HG02970 (cell line): ENCODE measurements at regions not wholly inside any gene's neighbourhood (a gene's known extent, or its start where the extent isn't known, plus 50 kb on each side); places are given as distances from the start of the nearest gene placed in this dataset.

ENCODE experiments used
- ATAC-seq: cut with Tn5 transposase; IDR thresholded peaks from one replicate; pipeline ENCODE4 v1.9.1; 2021; ENCODE audit warnings: mild to moderate bottlenecking, moderate library complexity, moderate number of reproducible peaks; ENCODE audit not compliant: unreplicated experiment, low FRiP score

DNA sequence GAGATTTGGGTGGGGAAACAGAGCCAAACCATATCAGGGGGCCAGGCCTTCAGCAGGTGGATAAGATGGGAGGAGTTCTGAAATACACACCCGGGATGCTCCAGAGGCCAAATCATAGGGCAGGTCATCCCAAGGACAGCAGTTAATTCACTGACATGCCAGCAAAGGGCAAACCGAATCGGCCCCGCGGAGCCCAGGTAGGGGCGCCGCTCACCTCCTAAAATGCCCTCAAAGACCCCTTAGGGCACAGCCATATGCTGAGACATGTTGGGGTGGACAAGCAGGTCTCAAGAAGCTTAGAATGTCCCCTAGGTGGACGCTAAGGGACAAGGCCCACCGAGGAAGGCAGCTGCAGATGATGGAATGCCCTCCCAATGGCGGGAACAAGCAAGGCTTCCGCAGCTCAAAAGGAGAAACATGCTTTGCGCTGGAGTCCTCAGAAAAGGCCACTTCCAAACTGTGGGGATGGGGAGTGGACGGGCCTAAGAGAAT lies 144.9 kb downstream of the ERCC6L2 start:
- ATAC-seq = no peak
